ENCODE measurements at regions not wholly inside any gene's neighbourhood (a gene's known extent, or its start where the extent isn't known, plus 50 kb on each side); places are given as distances from the start of the nearest gene placed in this dataset.

- no peaks in the 10 kb centered on the region for H3K27me3 Mint-ChIP-seq (ENCODE audit: insufficient read depth, low read depth)
- DNase-seq (ENCODE audit: low spot score) = no peak
- H3K36me3 ChIP-seq = no peaks in the 10 kb centered on the region
- H4K20me1 ChIP-seq (ENCODE audit: low read depth) = no peaks in the 10 kb centered on the region
- no peaks in the 10 kb centered on the region for H3F3A ChIP-seq (ENCODE audit: low read depth)
- no peaks in the 10 kb centered on the region for H3K79me2 ChIP-seq (ENCODE audit: low read depth)
- H3K36me3 Mint-ChIP-seq = no peaks in the 10 kb centered on the region
- no peaks in the 10 kb centered on the region for H3K27me3 ChIP-seq
- TF ChIP-seq, protein P1, sequence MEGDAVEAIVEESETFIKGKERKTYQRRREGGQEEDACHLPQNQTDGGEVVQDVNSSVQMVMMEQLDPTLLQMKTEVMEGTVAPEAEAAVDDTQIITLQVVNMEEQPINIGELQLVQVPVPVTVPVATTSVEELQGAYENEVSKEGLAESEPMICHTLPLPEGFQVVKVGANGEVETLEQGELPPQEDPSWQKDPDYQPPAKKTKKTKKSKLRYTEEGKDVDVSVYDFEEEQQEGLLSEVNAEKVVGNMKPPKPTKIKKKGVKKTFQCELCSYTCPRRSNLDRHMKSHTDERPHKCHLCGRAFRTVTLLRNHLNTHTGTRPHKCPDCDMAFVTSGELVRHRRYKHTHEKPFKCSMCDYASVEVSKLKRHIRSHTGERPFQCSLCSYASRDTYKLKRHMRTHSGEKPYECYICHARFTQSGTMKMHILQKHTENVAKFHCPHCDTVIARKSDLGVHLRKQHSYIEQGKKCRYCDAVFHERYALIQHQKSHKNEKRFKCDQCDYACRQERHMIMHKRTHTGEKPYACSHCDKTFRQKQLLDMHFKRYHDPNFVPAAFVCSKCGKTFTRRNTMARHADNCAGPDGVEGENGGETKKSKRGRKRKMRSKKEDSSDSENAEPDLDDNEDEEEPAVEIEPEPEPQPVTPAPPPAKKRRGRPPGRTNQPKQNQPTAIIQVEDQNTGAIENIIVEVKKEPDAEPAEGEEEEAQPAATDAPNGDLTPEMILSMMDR (IDR thresholded peaks at IDR 0.05) = no peak
- TF ChIP-seq EZH2 (IDR thresholded peaks at IDR 0.05) (no peak), EZH2phosphoT487 (IDR thresholded peaks at IDR 0.05) (no peak)
- H3K4me3 Mint-ChIP-seq = no peak overlapping the region
- no peak overlapping the region for H3K27ac ChIP-seq
- H3K4me3 ChIP-seq = no peak overlapping the region
- H3K4me2 ChIP-seq = no peak overlapping the region
- no peak overlapping the region for H3K9ac ChIP-seq
- H2AFZ ChIP-seq (replicated peaks) = no peak overlapping the region
- H3K4me1 ChIP-seq = no peaks in the 10 kb centered on the region
- H3K4me1 Mint-ChIP-seq = no peaks in the 10 kb centered on the region
- no peaks in the 10 kb centered on the region for H3K9me3 Mint-ChIP-seq
- H3K27ac Mint-ChIP-seq = no peak overlapping the region
- H3K9me3 ChIP-seq (ENCODE audit: low read depth) = no peaks in the 10 kb centered on the region
These were observed 319.1 kb downstream of the MED10 start for GRCh38 chr5:6059137-6059800.

GRCh38 chr5:6058055-6058715 lies 320.2 kb downstream of the MED10 start:
- H3K36me3 ChIP-seq = no peaks in the 10 kb centered on the region
- no peak overlapping the region for H3K27ac ChIP-seq
- no peaks in the 10 kb centered on the region for H3K79me2 ChIP-seq (ENCODE audit: low read depth)
- H3K4me2 ChIP-seq = no peak overlapping the region
- no peak overlapping the region for H3K9ac ChIP-seq
- H3K4me3 ChIP-seq = no peak overlapping the region
- no peak for DNase-seq (ENCODE audit: low spot score)
- no peak overlapping the region for H3K27ac Mint-ChIP-seq
- no peaks in the 10 kb centered on the region for H3K9me3 Mint-ChIP-seq
- H3K36me3 Mint-ChIP-seq = no peaks in the 10 kb centered on the region
- TF ChIP-seq, protein P1 (IDR thresholded peaks at IDR 0.05) = no peak
- no peak for TF ChIP-seq EZH2 (IDR thresholded peaks at IDR 0.05)
- H3K4me1 ChIP-seq = no peaks in the 10 kb centered on the region
- H3K27me3 ChIP-seq = no peaks in the 10 kb centered on the region
- H3F3A ChIP-seq (ENCODE audit: low read depth) = no peaks in the 10 kb centered on the region
- H3K4me1 Mint-ChIP-seq = no peaks in the 10 kb centered on the region
- H2AFZ ChIP-seq (replicated peaks) = no peak overlapping the region
- no peaks in the 10 kb centered on the region for H4K20me1 ChIP-seq (ENCODE audit: low read depth)
- no peaks in the 10 kb centered on the region for H3K9me3 ChIP-seq (ENCODE audit: low read depth)
- H3K27me3 Mint-ChIP-seq (ENCODE audit: insufficient read depth, low read depth) = no peaks in the 10 kb centered on the region
- no peak overlapping the region for H3K4me3 Mint-ChIP-seq

GRCh38 chr5:6056280-6056679 lies 322.1 kb downstream of the MED10 start:
- Mint-ChIP-seq H3K27ac (no peak overlapping the region), H3K4me3 (no peak overlapping the region), H3K36me3 (no peaks in the 10 kb centered on the region)

More at GRCh38 chr5:6056280-6056679, 322.1 kb downstream of the MED10 start:
- no peaks in the 10 kb centered on the region for H3K27me3 Mint-ChIP-seq (ENCODE audit: insufficient read depth, low read depth)
- TF ChIP-seq EZH2phosphoT487 (IDR thresholded peaks at IDR 0.05) (no peak), EZH2 (IDR thresholded peaks at IDR 0.05) (no peak)
- TF ChIP-seq, protein P1 (IDR thresholded peaks at IDR 0.05) = no peak
- H3K9me3 ChIP-seq (ENCODE audit: low read depth) = no peaks in the 10 kb centered on the region
- H3K4me1 ChIP-seq = no peaks in the 10 kb centered on the region
- H2AFZ ChIP-seq (replicated peaks) = no peak overlapping the region
- H3K27ac ChIP-seq = no peak overlapping the region
- H3K36me3 ChIP-seq = no peaks in the 10 kb centered on the region
- no peak overlapping the region for H3K4me2 ChIP-seq
- H3K4me1 Mint-ChIP-seq = no peaks in the 10 kb centered on the region
- no peak overlapping the region for H3K4me3 ChIP-seq
- no peaks in the 10 kb centered on the region for H3K79me2 ChIP-seq (ENCODE audit: low read depth)
- no peaks in the 10 kb centered on the region for H3F3A ChIP-seq (ENCODE audit: low read depth)
- H3K27me3 ChIP-seq = no peaks in the 10 kb centered on the region
- no peak for DNase-seq (ENCODE audit: low spot score)
- H3K9me3 Mint-ChIP-seq = peaks cover 2% of the 10 kb centered on the region
- no peaks in the 10 kb centered on the region for H4K20me1 ChIP-seq (ENCODE audit: low read depth)
- H3K9ac ChIP-seq = no peak overlapping the region

Data from neural progenitor cell (in vitro differentiated cells).